Right atrium auricular region (tissue), 2 donors: ENCODE measurements at regions not wholly inside any gene's neighbourhood (a gene's known extent, or its start where the extent isn't known, plus 50 kb on each side); places are given as distances from the start of the nearest gene placed in this dataset.
A peak's percentile ranks its signal among the peaks of the same experiment; 100 is the strongest.

Experiments
- DNase-seq: peaks from one replicate; pipeline ENCODE4 v3.0.0-alpha.2; 2019; ENCODE audit warnings: low spot score
- H3K27ac ChIP-seq, 2 donors: fragments of 200-600 bp; sonication (generic); 1 replicate in 1 of 2; 2 replicates in 1 of 2; pipeline ENCODE4 v1.5.1; 2016 to 2019
- H3K27me3 ChIP-seq, 2 donors: fragments of 200-600 bp; sonication (generic); one replicate each; pipeline versions ENCODE4 v1.5.1 to v1.6.0; 2017 to 2019
- H3K36me3 ChIP-seq: fragments of 200-600 bp; sonication (generic); one replicate; pipeline ENCODE4 v1.5.1; 2016
- H3K4me1 ChIP-seq, 2 donors: fragments of 200-600 bp; sonication (generic); one replicate each; pipeline versions ENCODE4 v1.5.1 to v1.6.0; 2017 to 2019
- H3K4me3 ChIP-seq, 2 donors: fragments of 200-600 bp; sonication (generic); 1 replicate in 1 of 2; 2 replicates in 1 of 2; pipeline ENCODE4 v1.5.1; 2017 to 2019; ENCODE audit warnings: mild to moderate bottlenecking in 1 of 2, moderate library complexity in 1 of 2
- H3K9me3 ChIP-seq, 2 donors: fragments of 200-600 bp; sonication (generic); one replicate each; pipeline ENCODE4 v1.5.1; 2019
- TF ChIP-seq, protein P1 (sequence below), 2 donors: fragments of 200-600 bp; sonication (generic); IDR thresholded peaks; one replicate each; pipeline ENCODE4 v1.5.1; 2019; ENCODE audit warnings: antibody characterized with exemption in 2 of 2

DNA sequence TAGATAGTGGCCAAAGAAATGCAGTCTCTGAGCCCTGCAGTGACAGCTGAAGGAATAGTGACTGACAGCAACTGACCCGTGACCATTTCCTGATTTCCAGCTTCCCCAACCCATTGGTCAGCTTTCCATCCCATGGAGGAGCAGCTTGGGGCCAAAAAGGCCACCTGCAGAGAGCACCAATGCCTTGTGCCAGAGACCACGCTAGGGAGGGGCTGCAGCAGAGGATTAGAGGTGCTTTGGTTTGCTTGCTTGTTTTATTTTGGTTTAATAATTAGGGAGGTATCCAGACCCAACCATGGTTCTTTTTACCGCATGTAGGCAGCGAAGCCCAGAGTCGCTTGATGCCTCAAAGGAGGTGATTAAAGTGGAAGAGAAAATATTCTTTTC lies 61.3 kb upstream of the SIAH1 start:
- Histone ChIP-seq H3K4me3 (no peak overlapping the region), H3K27me3 (no peaks in the 10 kb centered on the region), H3K9me3 (no peaks in the 10 kb centered on the region), H3K4me1 (peaks cover 0 to 8% of the 10 kb centered on the region in 2 donors), H3K36me3 (no peaks in the 10 kb centered on the region), H3K27ac (no peak overlapping the region)
- TF ChIP-seq, protein P1, sequence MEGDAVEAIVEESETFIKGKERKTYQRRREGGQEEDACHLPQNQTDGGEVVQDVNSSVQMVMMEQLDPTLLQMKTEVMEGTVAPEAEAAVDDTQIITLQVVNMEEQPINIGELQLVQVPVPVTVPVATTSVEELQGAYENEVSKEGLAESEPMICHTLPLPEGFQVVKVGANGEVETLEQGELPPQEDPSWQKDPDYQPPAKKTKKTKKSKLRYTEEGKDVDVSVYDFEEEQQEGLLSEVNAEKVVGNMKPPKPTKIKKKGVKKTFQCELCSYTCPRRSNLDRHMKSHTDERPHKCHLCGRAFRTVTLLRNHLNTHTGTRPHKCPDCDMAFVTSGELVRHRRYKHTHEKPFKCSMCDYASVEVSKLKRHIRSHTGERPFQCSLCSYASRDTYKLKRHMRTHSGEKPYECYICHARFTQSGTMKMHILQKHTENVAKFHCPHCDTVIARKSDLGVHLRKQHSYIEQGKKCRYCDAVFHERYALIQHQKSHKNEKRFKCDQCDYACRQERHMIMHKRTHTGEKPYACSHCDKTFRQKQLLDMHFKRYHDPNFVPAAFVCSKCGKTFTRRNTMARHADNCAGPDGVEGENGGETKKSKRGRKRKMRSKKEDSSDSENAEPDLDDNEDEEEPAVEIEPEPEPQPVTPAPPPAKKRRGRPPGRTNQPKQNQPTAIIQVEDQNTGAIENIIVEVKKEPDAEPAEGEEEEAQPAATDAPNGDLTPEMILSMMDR (IDR thresholded peaks at IDR 0.05), result no peak
- no peak for DNase-seq

GRCh38 chr16:48445782-48446533 lies 60.7 kb upstream of the SIAH1 start:
- no peaks in the 10 kb centered on the region for H3K9me3 ChIP-seq
- H3K27ac ChIP-seq, result peak overlapping the region; percentile 56 to 82
- no peak overlapping the region for H3K4me3 ChIP-seq
- no peaks in the 10 kb centered on the region for H3K36me3 ChIP-seq
- no peak for DNase-seq
- TF ChIP-seq, protein P1 (IDR thresholded peaks at IDR 0.05), result no peak
- no peaks in the 10 kb centered on the region for H3K27me3 ChIP-seq
- peaks cover 0 to 8% of the 10 kb centered on the region in 2 donors for H3K4me1 ChIP-seq

- H3K27ac ChIP-seq, result peak overlapping the region; percentile 56 to 82
- H3K4me1 ChIP-seq, result peaks cover 0 to 8% of the 10 kb centered on the region in 2 donors
- TF ChIP-seq, protein P1 (IDR thresholded peaks at IDR 0.05), result no peak
- DNase-seq, result peak; percentile 69
- no peaks in the 10 kb centered on the region for H3K9me3 ChIP-seq
- H3K27me3 ChIP-seq, result no peaks in the 10 kb centered on the region
- no peaks in the 10 kb centered on the region for H3K36me3 ChIP-seq
- H3K4me3 ChIP-seq, result no peak overlapping the region
Measured at GRCh38 chr16:48444574-48444973, 59.4 kb upstream of the SIAH1 start.

DNA sequence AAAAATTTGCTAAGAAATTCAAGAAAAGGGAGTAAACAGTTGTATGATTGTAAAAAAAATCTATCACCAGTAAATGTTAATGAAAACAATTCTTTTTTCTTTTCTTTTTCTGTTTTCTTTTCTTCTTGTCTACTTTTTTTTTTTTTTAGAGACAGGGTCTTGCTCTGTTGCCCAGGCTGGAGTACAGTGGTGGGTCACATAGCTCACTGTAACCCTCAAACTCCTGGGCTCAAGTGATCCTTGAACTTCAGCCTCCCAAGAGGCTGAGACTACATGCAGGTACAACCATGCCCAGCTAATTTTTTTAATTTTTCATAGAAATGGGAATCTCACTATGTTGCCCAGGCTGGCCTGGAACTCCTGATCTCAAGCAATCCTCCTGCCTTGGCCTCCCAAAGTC lies 57.2 kb upstream of the SIAH1 start:
- Histone ChIP-seq H3K9me3 (no peaks in the 10 kb centered on the region), H3K4me1 (peaks cover 0 to 8% of the 10 kb centered on the region in 2 donors), H3K27me3 (no peaks in the 10 kb centered on the region), H3K4me3 (no peak overlapping the region), H3K36me3 (no peaks in the 10 kb centered on the region), H3K27ac (no peak overlapping the region)
- DNase-seq, result no peak
- TF ChIP-seq, protein P1 (IDR thresholded peaks at IDR 0.05), result no peak

DNA sequence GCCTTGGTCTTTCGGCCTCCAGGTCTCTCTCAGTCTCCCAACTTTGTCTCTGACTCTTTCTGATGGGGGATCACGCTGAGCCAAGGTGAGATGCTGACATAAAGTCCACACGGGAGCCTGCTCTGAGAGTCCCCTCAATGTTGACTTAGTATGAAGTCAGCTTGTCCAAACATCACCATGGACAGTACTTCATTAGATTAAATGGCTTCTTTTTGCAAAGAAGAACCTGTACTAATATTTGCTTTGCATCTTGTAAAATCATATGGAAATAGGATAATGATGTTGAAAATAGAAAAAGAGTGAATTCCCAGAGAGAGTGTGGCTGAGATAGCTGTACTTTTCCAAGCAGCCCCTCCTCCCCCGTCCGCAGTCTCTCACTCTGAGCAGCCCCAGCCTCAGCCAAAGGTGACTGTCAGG lies 56.7 kb upstream of the SIAH1 start:
- TF ChIP-seq, protein P1 (IDR thresholded peaks at IDR 0.05), result no peak
- peaks cover 0 to 8% of the 10 kb centered on the region in 2 donors for H3K4me1 ChIP-seq
- H3K27me3 ChIP-seq, result no peaks in the 10 kb centered on the region
- H3K9me3 ChIP-seq, result no peaks in the 10 kb centered on the region
- no peak overlapping the region for H3K27ac ChIP-seq
- H3K4me3 ChIP-seq, result no peak overlapping the region
- no peaks in the 10 kb centered on the region for H3K36me3 ChIP-seq
- DNase-seq, result no peak

- TF ChIP-seq, protein P1 (IDR thresholded peaks at IDR 0.05), result no peak
- Histone ChIP-seq H3K9me3 (no peaks in the 10 kb centered on the region), H3K27ac (no peak overlapping the region), H3K27me3 (no peaks in the 10 kb centered on the region), H3K36me3 (no peaks in the 10 kb centered on the region), H3K4me3 (no peak overlapping the region), H3K4me1 (peaks cover 0 to 8% of the 10 kb centered on the region in 2 donors)
- no peak for DNase-seq
Measured at GRCh38 chr16:48441106-48441505, 55.9 kb upstream of the SIAH1 start.
